Panc1 (cell line): ENCODE measurements at regions not wholly inside any gene's neighbourhood (a gene's known extent, or its start where the extent isn't known, plus 50 kb on each side); places are given as distances from the start of the nearest gene placed in this dataset.

ENCODE experiments used
- ATAC-seq: fragments of 200-7000 bp; cut with Tn5 transposase; 2 replicates; pipeline ENCODE4 v1.9.1; 2020; ENCODE audit warnings: mild to moderate bottlenecking, moderate library complexity
- BruUV-seq: library from RNA; stranded (reverse); fragments of 400-500 nt; replicated peaks from 2 replicates; lab custom pipeline; 2021; lab: Mats Ljungman, UMichigan
- CTCF ChIA-PET: fragments of 300-600 bp; sonication (Branson Sonifier 250); formaldehyde crosslinking; loops from one replicate; lab custom pipeline; 2022; ENCODE audit warnings: antibody characterized with exemption; lab: Charles Lee
- POLR2A ChIA-PET: fragments of 300-600 bp; sonication (Branson Sonifier 250); formaldehyde crosslinking; loops from one replicate; lab custom pipeline; 2022; ENCODE audit warnings: antibody characterized with exemption; lab: Charles Lee
- DNase-seq: peaks from one replicate; pipeline ENCODE4 v3.0.0-alpha.2; 2010; ENCODE audit warnings: low read depth, low spot score
- H3K27ac ChIP-seq: 2 replicates; pipeline ENCODE4 v1.5.1; 2011; ENCODE audit warnings: mild to moderate bottlenecking, low read length, inconsistent platforms
- H3K27me3 ChIP-seq: fragments of 200-500 bp; sonication (Bioruptor generic); 2 replicates; pipeline ENCODE4 v1.6.0; 2014; ENCODE audit warnings: low read length, inconsistent platforms; ENCODE audit not compliant: control insufficient read depth, insufficient read depth
- H3K36me3 ChIP-seq: fragments of 200-500 bp; sonication (Bioruptor generic); 2 replicates; pipeline ENCODE4 v1.5.1; 2014; ENCODE audit warnings: inconsistent platforms, mild to moderate bottlenecking, low read length, moderate library complexity; ENCODE audit not compliant: control insufficient read depth, insufficient read depth
- H3K4me1 ChIP-seq: 2 replicates; pipeline ENCODE4 v1.5.1; 2011; ENCODE audit warnings: inconsistent platforms, mild to moderate bottlenecking, low read length, moderate library complexity; ENCODE audit not compliant: control insufficient read depth, insufficient read depth
- H3K4me3 ChIP-seq, 2 experiments: 2 replicates each; pipeline ENCODE4 v1.5.1; 2011 to 2012; ENCODE audit warnings: low read depth in 2 of 2, low read length in 2 of 2, mild to moderate bottlenecking in 2 of 2, inconsistent platforms in 1 of 2, moderate library complexity in 1 of 2
- H3K9me3 ChIP-seq: fragments of 200-500 bp; sonication (Bioruptor generic); 2 replicates; pipeline ENCODE4 v1.5.1; 2014; ENCODE audit warnings: low read depth, mild to moderate bottlenecking, inconsistent platforms, low read length, moderate library complexity; ENCODE audit not compliant: control insufficient read depth, insufficient read depth
- CTCF ChIP-seq: fragments of 450-650 bp; IDR thresholded peaks from 2 replicates; pipeline ENCODE4 v1.5.1; 2017; ENCODE audit warnings: mild to moderate bottlenecking
- POLR2AphosphoS5 ChIP-seq: IDR thresholded peaks from 2 replicates; pipeline ENCODE4 v1.6.1; 2012; ENCODE audit warnings: mild to moderate bottlenecking, low read depth, low read length, moderate library complexity
- REST ChIP-seq, 2 experiments: IDR thresholded peaks; 2 replicates each; pipeline ENCODE4 v1.6.1; 2011 to 2012; ENCODE audit warnings: low read depth in 2 of 2, control low read depth in 1 of 2, low read length in 1 of 2, mild to moderate bottlenecking in 1 of 2, moderate library complexity in 1 of 2; ENCODE audit not compliant: insufficient read depth in 1 of 2
- SIN3A ChIP-seq: IDR thresholded peaks from 2 replicates; pipeline ENCODE4 v1.6.1; 2012; ENCODE audit warnings: low read depth, mild to moderate bottlenecking, low read length, moderate library complexity, borderline replicate concordance; ENCODE audit not compliant: insufficient read depth
- TCF7L2 ChIP-seq: IDR thresholded peaks from 2 replicates; pipeline ENCODE4 v1.6.1; 2011; ENCODE audit warnings: mild to moderate bottlenecking, low read depth, low read length, inconsistent platforms
- in situ Hi-C: cut with HindIII; loops from 2 replicates; pipeline ENCODE4 v1.10.0; 2016; ENCODE audit warnings: low sequenced_read_pairs, low pct_unique_long_range_greater_than_20kb
- intact Hi-C: fragments of 100-400 bp; cut with micrococcal nuclease; formaldehyde crosslinking; loops from one replicate; pipeline ENCODE4 v1.10.0; 2022; ENCODE audit not compliant: unreplicated experiment

GRCh38 chr2:236665572-236666118, 96.0 kb downstream of the ACKR3 start:
- BruUV-seq = no TSS peak
- peaks cover 10% of the 10 kb centered on the region for H3K27me3 ChIP-seq
- DNase-seq (no peak), ATAC-seq (no peak)
- H3K4me1 ChIP-seq = no peaks in the 10 kb centered on the region
- H3K4me3 ChIP-seq = no peak overlapping the region
- ChIA-PET POLR2A (no interaction called here), CTCF (no interaction called here)
- no peak overlapping the region for H3K27ac ChIP-seq
- in situ Hi-C loops (no loop called here), intact Hi-C loops (no loop called here)
- H3K9me3 ChIP-seq = no peaks in the 10 kb centered on the region
- TF ChIP-seq TCF7L2 (no peak), REST (IDR thresholded peaks at IDR 0.05; ENCODE audit: insufficient read depth in 1 of 2, low read depth in 2 of 2, low read length in 1 of 2) (no peak)
- H3K36me3 ChIP-seq = no peaks in the 10 kb centered on the region

- ATAC-seq = no peak
- DNase-seq = no peak
- Histone ChIP-seq H3K36me3 (no peaks in the 10 kb centered on the region), H3K27ac (no peak overlapping the region), H3K27me3 (peaks cover 6% of the 10 kb centered on the region), H3K9me3 (no peaks in the 10 kb centered on the region), H3K4me1 (no peaks in the 10 kb centered on the region), H3K4me3 (no peak overlapping the region)
- ChIA-PET CTCF (no interaction called here), POLR2A (no interaction called here)
- BruUV-seq = no TSS peak
- intact Hi-C loops (no loop called here), in situ Hi-C loops (no loop called here)
- no peak for TF ChIP-seq REST (IDR thresholded peaks at IDR 0.05; ENCODE audit: insufficient read depth in 1 of 2, low read depth in 2 of 2, low read length in 1 of 2)
- TF ChIP-seq SIN3A = no peak
- no peak for TF ChIP-seq POLR2AphosphoS5
- TF ChIP-seq CTCF = no peak
- no peak for TF ChIP-seq TCF7L2
Observed at GRCh38 chr2:236666646-236667204, 97.1 kb downstream of the ACKR3 start.
